Heart left ventricle (tissue), 16 donors: ENCODE measurements at regions not wholly inside any gene's neighbourhood (a gene's known extent, or its start where the extent isn't known, plus 50 kb on each side); places are given as distances from the start of the nearest gene placed in this dataset.

ENCODE experiments used
- ATAC-seq, 4 donors: fragments of 200-7000 bp; cut with Tn5 transposase; one replicate each; pipeline ENCODE4 v1.9.1; 2020 to 2022; ENCODE audit warnings: moderate library complexity in 4 of 4, mild to moderate bottlenecking in 3 of 4, moderate number of reproducible peaks in 1 of 4
- DNase-seq, 5 donors: peaks; one replicate each; pipeline ENCODE4 v3.0.0-alpha.2; 2020
- H3K27ac ChIP-seq, 12 donors: fragments of 200-600 bp; sonication (generic) in 4 of 12; one replicate each; pipeline versions ENCODE4 v1.5.0 to v1.8.0; 2016 to 2022; ENCODE audit warnings: mild to moderate bottlenecking in 2 of 12
- H3K27me3 ChIP-seq, 9 donors: fragments of 200-600 bp; sonication (generic) in 2 of 9; one replicate each; pipeline versions ENCODE4 v1.5.1 to v1.8.0; 2016 to 2022; ENCODE audit warnings: mild to moderate bottlenecking in 3 of 9
- H3K36me3 ChIP-seq, 9 donors: fragments of 200-600 bp; sonication (generic) in 2 of 9; one replicate each; pipeline versions ENCODE4 v1.5.0 to v1.8.0; 2018 to 2022; ENCODE audit warnings: mild to moderate bottlenecking in 2 of 9
- H3K4me1 ChIP-seq, 12 donors: fragments of 200-600 bp; sonication (generic) in 4 of 12; one replicate each; pipeline versions ENCODE4 v1.5.0 to v1.8.0; 2016 to 2022; ENCODE audit warnings: mild to moderate bottlenecking in 3 of 12
- H3K4me3 ChIP-seq, 12 donors: fragments of 200-600 bp; sonication (generic) in 4 of 12; one replicate each; pipeline versions ENCODE4 v1.5.0 to v1.8.0; 2017 to 2022; ENCODE audit warnings: mild to moderate bottlenecking in 9 of 12, moderate library complexity in 4 of 12
- H3K9me3 ChIP-seq, 12 donors: fragments of 200-600 bp; sonication (generic) in 4 of 12; one replicate each; pipeline versions ENCODE4 v1.5.0 to v1.8.0; 2016 to 2022; ENCODE audit warnings: mild to moderate bottlenecking in 1 of 12
- CTCF ChIP-seq, 12 donors: fragments of 200-600 bp; sonication (generic) in 4 of 12; IDR thresholded peaks; one replicate each; pipeline versions ENCODE4 v1.5.0 to v1.8.0; 2018 to 2022; ENCODE audit warnings: antibody characterized with exemption in 12 of 12, mild to moderate bottlenecking in 5 of 12
- POLR2A ChIP-seq, 2 donors: fragments of 450-650 bp; IDR thresholded peaks; one replicate each; pipeline ENCODE4 v1.6.1; 2017; ENCODE audit warnings: antibody characterized with exemption in 2 of 2, mild to moderate bottlenecking in 2 of 2, moderate library complexity in 2 of 2
- WGBS, 4 donors: extraction: QIAGEN DNeasy Blood & Tissue Kit in 2 of 4; methylation state at CpG; one replicate each; pipeline versions ENCODE4 v1.1.5 to v1.1.7; 2013 to 2018; 5-methylcytosine and 5-hydroxymethylcytosine counted together
- intact Hi-C, 10 donors: fragments of 100-400 bp; cut with DNase I; formaldehyde crosslinking; loops; one replicate each; pipeline versions ENCODE4 v1.11.1 to v1.14.2; 2022
- donor health status: ischemic (EF 13 %, LVEDD 7.1; RV severe dilation, severe dysfunction).
- donor health status: healthy with polysubstance abuse.
- donor health status: DM: no; HTN: yes; CAD: no.
- donor health status: DM: no; HTN: no; CAD: no.
- donor health status: ischemic (EF 25% LVEDD 6.9; RV normal size, moderate dysfunction).
- donor health status: ischemic (EF 25% LVEDD 5.7; RV mildly dilated, moderate dysfunction).
- donor health status: healthy.
- donor health status: DM: yes; HTN: yes; CAD: no.
- donor health status: ischemic (EF 35%, LVEDD 5.7; RV mildly dilated, moderate dysfunction).
- donor health status: nonischemic (EF 11% LVEDD 7.7; RV severe dilation, severe dysfunction).
- donor health status: DM: yes; HTN: yes; CAD: no.
- donor health status: PGD.
- donor health status: ischemic (EF 29% LVEDD 5.4; RV normal size, mild dysfunction).
- donor health status: nonischemic (EF 23%, LVEDD 6.1; RV moderate dilation, normal function).

- Histone ChIP-seq H3K27me3 (no peaks in the 10 kb centered on the region), H3K4me3 (no peak overlapping the region), H3K4me1 (no peaks in the 10 kb centered on the region), H3K9me3 (peaks cover 0 to 13% (median 0%) of the 10 kb centered on the region in 12 donors), H3K27ac (no peak overlapping the region), H3K36me3 (no peaks in the 10 kb centered on the region)
- intact Hi-C loops: no loop called here
- DNase-seq (no peak), ATAC-seq (no peak)
- WGBS, 4 donors: 89 to 93% (median 90%) methylated on average over 2 of the region's 2 CpGs
- no peak for TF ChIP-seq POLR2A (IDR thresholded peaks at IDR 0.05)
- TF ChIP-seq CTCF (IDR thresholded peaks at IDR 0.05): no peak
These were observed 179.6 kb upstream of the ARG1 start for GRCh38 chr6:131393433-131393832.

- Histone ChIP-seq H3K36me3 (no peaks in the 10 kb centered on the region), H3K9me3 (peaks cover 0 to 13% (median 0%) of the 10 kb centered on the region in 12 donors), H3K4me3 (no peak overlapping the region), H3K4me1 (no peaks in the 10 kb centered on the region), H3K27me3 (no peaks in the 10 kb centered on the region), H3K27ac (no peak overlapping the region)
- ATAC-seq (no peak), DNase-seq (no peak)
- 57 to 93% (median 82%) methylated on average over 1 of the region's 1 CpG for WGBS, 4 donors
- TF ChIP-seq POLR2A (IDR thresholded peaks at IDR 0.05): no peak
- TF ChIP-seq CTCF (IDR thresholded peaks at IDR 0.05): no peak
- intact Hi-C loops: no loop called here
These were observed 178.1 kb upstream of the ARG1 start for GRCh38 chr6:131394768-131395432.

GRCh38 chr6:131398176-131398575 is 174.8 kb upstream of the ARG1 start:
- Histone ChIP-seq H3K4me3 (no peak overlapping the region), H3K4me1 (no peaks in the 10 kb centered on the region), H3K9me3 (peaks cover 0 to 31% (median 11%) of the 10 kb centered on the region in 12 donors), H3K27me3 (no peaks in the 10 kb centered on the region), H3K27ac (no peak overlapping the region), H3K36me3 (no peaks in the 10 kb centered on the region)
- DNase-seq: no peak
- TF ChIP-seq CTCF (IDR thresholded peaks at IDR 0.05) (no peak), POLR2A (IDR thresholded peaks at IDR 0.05) (no peak)
- intact Hi-C loops: no loop called here
- WGBS, 4 donors: 49 to 56% (median 51%) methylated on average over 3 of the region's 3 CpGs
- no peak for ATAC-seq

GRCh38 chr6:131399433-131399832 is 173.6 kb upstream of the ARG1 start:
- Histone ChIP-seq H3K4me3 (no peak overlapping the region), H3K9me3 (peaks cover 0 to 19% (median 10%) of the 10 kb centered on the region in 12 donors), H3K36me3 (no peaks in the 10 kb centered on the region), H3K4me1 (no peaks in the 10 kb centered on the region), H3K27ac (no peak overlapping the region), H3K27me3 (no peaks in the 10 kb centered on the region)
- ATAC-seq: no peak
- TF ChIP-seq POLR2A (IDR thresholded peaks at IDR 0.05) (no peak), CTCF (IDR thresholded peaks at IDR 0.05) (no peak)
- no peak for DNase-seq
- 56 to 78% (median 58%) methylated on average over 3 to 4 of the region's 4 CpGs for WGBS, 4 donors
- intact Hi-C loops: no loop called here
